ENCODE measurements at regions not wholly inside any gene's neighbourhood (a gene's known extent, or its start where the extent isn't known, plus 50 kb on each side); places are given as distances from the start of the nearest gene placed in this dataset.

DNA sequence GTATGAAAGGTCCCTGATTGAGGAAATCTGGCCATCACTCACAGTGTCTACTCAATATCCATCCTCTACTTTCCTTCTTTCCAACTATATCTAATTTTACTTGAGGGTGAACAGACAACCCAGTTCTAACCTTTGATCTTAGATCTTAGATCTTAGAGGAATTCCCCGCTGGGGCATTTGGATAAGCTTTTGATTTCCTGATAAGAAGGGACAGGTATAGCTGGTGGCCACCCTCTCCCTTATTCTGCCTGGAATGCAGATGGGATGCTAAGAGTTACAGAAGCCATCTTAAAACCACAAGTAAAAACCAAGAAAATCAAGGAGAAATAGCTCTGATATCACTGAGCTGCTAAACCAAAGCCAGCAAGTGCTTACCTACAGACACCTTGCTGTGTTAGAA is 77.2 kb upstream of the ACSL3 start:
- TF ChIP-seq, protein P1, sequence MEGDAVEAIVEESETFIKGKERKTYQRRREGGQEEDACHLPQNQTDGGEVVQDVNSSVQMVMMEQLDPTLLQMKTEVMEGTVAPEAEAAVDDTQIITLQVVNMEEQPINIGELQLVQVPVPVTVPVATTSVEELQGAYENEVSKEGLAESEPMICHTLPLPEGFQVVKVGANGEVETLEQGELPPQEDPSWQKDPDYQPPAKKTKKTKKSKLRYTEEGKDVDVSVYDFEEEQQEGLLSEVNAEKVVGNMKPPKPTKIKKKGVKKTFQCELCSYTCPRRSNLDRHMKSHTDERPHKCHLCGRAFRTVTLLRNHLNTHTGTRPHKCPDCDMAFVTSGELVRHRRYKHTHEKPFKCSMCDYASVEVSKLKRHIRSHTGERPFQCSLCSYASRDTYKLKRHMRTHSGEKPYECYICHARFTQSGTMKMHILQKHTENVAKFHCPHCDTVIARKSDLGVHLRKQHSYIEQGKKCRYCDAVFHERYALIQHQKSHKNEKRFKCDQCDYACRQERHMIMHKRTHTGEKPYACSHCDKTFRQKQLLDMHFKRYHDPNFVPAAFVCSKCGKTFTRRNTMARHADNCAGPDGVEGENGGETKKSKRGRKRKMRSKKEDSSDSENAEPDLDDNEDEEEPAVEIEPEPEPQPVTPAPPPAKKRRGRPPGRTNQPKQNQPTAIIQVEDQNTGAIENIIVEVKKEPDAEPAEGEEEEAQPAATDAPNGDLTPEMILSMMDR (IDR thresholded peaks at IDR 0.05), result no peak
- TF ChIP-seq POLR2A (IDR thresholded peaks at IDR 0.05), result no peak

All from tibial nerve (tissue), 3 donors.